K562 (cell line): ENCODE measurements at regions not wholly inside any gene's neighbourhood (a gene's known extent, or its start where the extent isn't known, plus 50 kb on each side); places are given as distances from the start of the nearest gene placed in this dataset.

Experiments
- ATAC-seq: fragments of 200-7000 bp; cut with Tn5 transposase; 3 replicates; pipeline ENCODE4 v1.9.1; 2020; ENCODE audit warnings: moderate library complexity
- BruUV-seq: library from RNA; stranded (reverse); fragments of 400-500 nt; replicated peaks from 2 replicates; lab custom pipeline; 2021; lab: Mats Ljungman, UMichigan
- CTCF ChIA-PET: fragments of 300-600 bp; formaldehyde crosslinking; extraction: SDS; loops from one replicate; lab custom pipeline; 2021; ENCODE audit warnings: low intra/inter-chr PET ratio; lab: Yijun Ruan, JAX
- POLR2A ChIA-PET: fragments of 300-600, 350-650 bp; sonication (Branson Sonifier 250); formaldehyde crosslinking; extraction: SDS; loops from one replicate; lab custom pipeline; 2021; ENCODE audit warnings: antibody characterized with exemption, inconsistent platforms; lab: Yijun Ruan, JAX
- DNase-seq, 4 experiments: peaks; one replicate each; pipeline versions ENCODE4 v3.0.0 to v3.0.0-alpha.2; 2011 to 2018; ENCODE audit warnings: low spot score in 3 of 4, mixed read lengths in 3 of 4; ENCODE audit errors: extremely low read depth in 1 of 4
- FAIRE-seq: peaks from 2 replicates; lab custom pipeline; 2011; peaks lifted over from hg19 to GRCh38; lab: Jason Lieb, UNC
- H2AFZ ChIP-seq: 2 replicates; pipeline ENCODE4 v1.6.0; 2011; ENCODE audit warnings: low read depth, low read length, control low read depth, inconsistent platforms
- H3K27ac ChIP-seq: fragments of 200-600 bp; 3 replicates; pipeline ENCODE4 v1.8.0; 2011; ENCODE audit warnings: low read depth, mild to moderate bottlenecking, control low read depth, inconsistent platforms, low read length, moderate library complexity, mixed read lengths; ENCODE audit errors: extremely low read depth
- H3K27me3 ChIP-seq, 2 experiments: fragments of 300-600 bp in 1 of 2; 2 replicates in 1 of 2; 3 replicates in 1 of 2; pipeline versions ENCODE4 v1.6.0 to v1.8.0; 2011; ENCODE audit warnings: inconsistent platforms in 2 of 2, low read length in 2 of 2, mild to moderate bottlenecking in 1 of 2, mixed read lengths in 1 of 2, moderate library complexity in 1 of 2; ENCODE audit not compliant: control insufficient read depth in 2 of 2, insufficient read depth in 2 of 2
- H3K36me3 ChIP-seq: fragments of 300-600 bp; 3 replicates; pipeline ENCODE4 v1.8.0; 2011; ENCODE audit warnings: mild to moderate bottlenecking, low read length, inconsistent platforms; ENCODE audit not compliant: control insufficient read depth, insufficient read depth
- H3K4me1 ChIP-seq, 2 experiments: fragments of 200-600 bp in 1 of 2; replicated peaks in 1 of 2; 2 replicates in 1 of 2; 3 replicates in 1 of 2; pipeline versions ENCODE4 v1.5.1 to v1.8.0; 2011; ENCODE audit warnings: inconsistent platforms in 2 of 2, low read length in 2 of 2, mild to moderate bottlenecking in 1 of 2, mixed read lengths in 1 of 2, moderate library complexity in 1 of 2; ENCODE audit not compliant: control insufficient read depth in 2 of 2, insufficient read depth in 2 of 2
- H3K4me2 ChIP-seq: 2 replicates; pipeline ENCODE4 v1.6.1; 2011; ENCODE audit warnings: low read length, control low read depth, inconsistent platforms, mixed read lengths; ENCODE audit not compliant: insufficient read depth
- H3K4me3 ChIP-seq: fragments of 200-600 bp; sonication (generic), shearing (Covaris generic); 2 replicates; pipeline ENCODE4 v1.5.1; 2016; ENCODE audit warnings: control low read depth, inconsistent platforms
- H3K79me2 ChIP-seq: fragments of 200-600 bp; 3 replicates; pipeline ENCODE4 v1.8.0; 2011; ENCODE audit warnings: low read length, inconsistent platforms; ENCODE audit not compliant: control insufficient read depth, insufficient read depth
- H3K9ac ChIP-seq, 2 experiments: 2 replicates each; pipeline versions ENCODE4 v1.6.0 to v1.6.1; 2011; ENCODE audit warnings: low read depth in 2 of 2, low read length in 2 of 2, control low read depth in 1 of 2, inconsistent platforms in 1 of 2, mild to moderate bottlenecking in 1 of 2, mixed read lengths in 1 of 2; ENCODE audit not compliant: insufficient read depth in 1 of 2
- H3K9me1 ChIP-seq: one replicate; pipeline ENCODE4 v1.6.0; 2011; ENCODE audit warnings: inconsistent platforms, mild to moderate bottlenecking, low read length, moderate library complexity; ENCODE audit not compliant: control insufficient read depth, insufficient read depth
- H3K9me3 ChIP-seq: replicated peaks from 2 replicates; pipeline ENCODE4 v1.5.1; 2011; ENCODE audit warnings: low read depth, low read length, inconsistent platforms; ENCODE audit not compliant: control insufficient read depth, insufficient read depth
- H4K20me1 ChIP-seq: replicated peaks from 2 replicates; pipeline ENCODE4 v1.6.1; 2011; ENCODE audit warnings: low read length, inconsistent platforms, mixed read lengths; ENCODE audit not compliant: control insufficient read depth, insufficient read depth
- C11orf30 ChIP-seq: fragments of 450-650 bp; IDR thresholded peaks from 2 replicates; pipeline ENCODE4 v1.6.1; 2016; ENCODE audit warnings: low read depth, mild to moderate bottlenecking
- SIX5 ChIP-seq, 2 experiments: IDR thresholded peaks; 2 replicates each; pipeline ENCODE4 v1.6.1; 2011; ENCODE audit warnings: low read length in 2 of 2, borderline replicate concordance in 1 of 2, low read depth in 1 of 2, mild to moderate bottlenecking in 1 of 2, moderate library complexity in 1 of 2; ENCODE audit not compliant: insufficient read depth in 1 of 2
- SP2 ChIP-seq: IDR thresholded peaks from 2 replicates; pipeline ENCODE4 v1.6.1; 2011; ENCODE audit warnings: mild to moderate bottlenecking, low read depth, low read length, moderate library complexity; ENCODE audit not compliant: poor library complexity, severe bottlenecking; ENCODE audit errors: extremely low read depth
- SRSF3 ChIP-seq: fragments of 200-400 bp; formaldehyde crosslinking; IDR thresholded peaks from 2 replicates; pipeline ENCODE4 v1.6.1; 2016; ENCODE audit warnings: mild to moderate bottlenecking, low read length, moderate library complexity; ENCODE audit not compliant: insufficient read depth
- TARDBP ChIP-seq: fragments of 450-650 bp; IDR thresholded peaks from 2 replicates; pipeline ENCODE4 v1.6.1; 2016
- TFAM ChIP-seq: fragments of 250-450 bp; sonication (Bioruptor Pico); conservative IDR thresholded peaks from 2 replicates; pipeline ENCODE4 v1.5.0; 2021; ENCODE audit warnings: mild to moderate bottlenecking, moderate library complexity
- ZNF143 ChIP-seq: sonication (generic); formaldehyde crosslinking; IDR thresholded peaks from 2 replicates; pipeline ENCODE4 v1.9.0; 2022; ENCODE audit warnings: mild to moderate bottlenecking, missing genetic modification reagents
- WGBS: fragments of 100-300 bp; shearing (Covaris generic); methylation state at CpG from one replicate; pipeline ENCODE4 v1.1.6; 2016; ENCODE audit warnings: low coverage, mixed read lengths; ENCODE audit not compliant: insufficient coverage; ENCODE audit errors: missing lambda C conversion rate; 5-methylcytosine and 5-hydroxymethylcytosine counted together
- in situ Hi-C: fragments of 300-500 bp; cut with MboI; formaldehyde crosslinking; loops from 4 replicates; pipeline ENCODE4 v1.15.0; 2018; ENCODE audit warnings: inconsistent platforms, mixed read lengths
- intact Hi-C: fragments of 100-400 bp; cut with micrococcal nuclease; formaldehyde crosslinking; loops from 2 replicates; pipeline ENCODE4 v1.14.2; 2022
- TF ChIP-seq, protein P1 (sequence below): fragments of 250-450 bp; sonication (Bioruptor Pico); IDR thresholded peaks from 2 replicates; pipeline ENCODE4 v1.4.0; 2020
- TF ChIP-seq, protein P2 (sequence below): fragments of 250-450 bp; sonication (Bioruptor Pico); IDR thresholded peaks from 2 replicates; pipeline ENCODE4 v1.4.0; 2020; ENCODE audit warnings: mild to moderate bottlenecking, moderate library complexity

DNA sequence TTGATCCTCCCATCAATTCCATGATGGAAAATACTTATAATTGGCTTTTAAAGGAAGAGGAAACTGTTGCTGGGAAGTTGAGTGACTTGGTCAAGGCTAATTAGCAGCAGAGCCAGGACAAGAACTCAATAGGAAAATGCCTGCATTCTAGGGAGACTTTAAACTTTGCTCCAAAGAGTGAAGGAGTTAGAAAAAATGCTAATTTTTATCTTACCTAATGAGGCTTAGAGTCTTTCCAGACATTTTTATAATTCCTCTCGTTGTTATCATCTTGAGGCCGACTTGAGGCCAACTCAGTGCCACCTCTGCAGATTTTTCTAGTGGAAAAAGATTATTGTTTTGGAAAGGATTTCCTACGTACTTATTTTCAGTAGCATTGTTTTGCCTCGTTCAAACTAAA, 344.6 kb downstream of the ETNK1 start (continued):
- TF ChIP-seq SIX5 (IDR thresholded peaks at IDR 0.05; ENCODE audit: borderline replicate concordance in 1 of 2, insufficient read depth in 1 of 2, low read depth in 1 of 2, low read length in 2 of 2) (no peak), TFAM (CRISPR knock-in tag) (no peak), ZNF143 (no peak), TARDBP (no peak)
- TF ChIP-seq, protein P1, sequence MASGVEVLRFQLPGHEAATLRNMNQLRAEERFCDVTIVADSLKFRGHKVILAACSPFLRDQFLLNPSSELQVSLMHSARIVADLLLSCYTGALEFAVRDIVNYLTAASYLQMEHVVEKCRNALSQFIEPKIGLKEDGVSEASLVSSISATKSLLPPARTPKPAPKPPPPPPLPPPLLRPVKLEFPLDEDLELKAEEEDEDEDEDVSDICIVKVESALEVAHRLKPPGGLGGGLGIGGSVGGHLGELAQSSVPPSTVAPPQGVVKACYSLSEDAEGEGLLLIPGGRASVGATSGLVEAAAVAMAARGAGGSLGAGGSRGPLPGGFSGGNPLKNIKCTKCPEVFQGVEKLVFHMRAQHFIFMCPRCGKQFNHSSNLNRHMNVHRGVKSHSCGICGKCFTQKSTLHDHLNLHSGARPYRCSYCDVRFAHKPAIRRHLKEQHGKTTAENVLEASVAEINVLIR (CRISPR knock-in tag), result no peak

DNA sequence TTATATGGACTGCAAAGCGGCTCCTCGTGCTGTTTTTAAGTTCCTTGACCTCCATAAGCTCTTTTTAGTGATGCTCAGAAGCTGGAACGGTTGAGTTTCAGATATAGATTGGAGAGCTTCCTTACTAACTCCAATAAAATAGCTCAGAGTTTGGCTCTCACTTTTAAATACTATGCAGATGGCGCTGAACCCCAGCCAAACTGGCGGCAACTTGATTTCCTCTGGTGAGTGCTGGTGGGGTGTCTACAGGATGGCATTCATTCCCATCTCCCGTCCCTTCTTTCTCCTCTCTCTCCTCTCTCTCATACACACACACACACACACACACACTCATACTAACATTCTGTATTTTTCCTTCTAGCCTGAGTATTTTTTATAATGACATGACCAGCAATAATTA, 346.3 kb downstream of the ETNK1 start:
- no TSS peak for BruUV-seq
- no peak overlapping the region for H3K4me3 ChIP-seq
- DNase-seq (no peak), ATAC-seq (no peak), FAIRE-seq (no peak)
- H3K36me3 ChIP-seq, result no peaks in the 10 kb centered on the region
- intact Hi-C loops, result no loop called here
- ChIA-PET CTCF (no interaction called here), POLR2A (no interaction called here)
- H4K20me1 ChIP-seq, result no peaks in the 10 kb centered on the region
- no peak for TF ChIP-seq SRSF3
- no peak for TF ChIP-seq C11orf30
- TF ChIP-seq SP2, result no peak
- TF ChIP-seq, protein P2, sequence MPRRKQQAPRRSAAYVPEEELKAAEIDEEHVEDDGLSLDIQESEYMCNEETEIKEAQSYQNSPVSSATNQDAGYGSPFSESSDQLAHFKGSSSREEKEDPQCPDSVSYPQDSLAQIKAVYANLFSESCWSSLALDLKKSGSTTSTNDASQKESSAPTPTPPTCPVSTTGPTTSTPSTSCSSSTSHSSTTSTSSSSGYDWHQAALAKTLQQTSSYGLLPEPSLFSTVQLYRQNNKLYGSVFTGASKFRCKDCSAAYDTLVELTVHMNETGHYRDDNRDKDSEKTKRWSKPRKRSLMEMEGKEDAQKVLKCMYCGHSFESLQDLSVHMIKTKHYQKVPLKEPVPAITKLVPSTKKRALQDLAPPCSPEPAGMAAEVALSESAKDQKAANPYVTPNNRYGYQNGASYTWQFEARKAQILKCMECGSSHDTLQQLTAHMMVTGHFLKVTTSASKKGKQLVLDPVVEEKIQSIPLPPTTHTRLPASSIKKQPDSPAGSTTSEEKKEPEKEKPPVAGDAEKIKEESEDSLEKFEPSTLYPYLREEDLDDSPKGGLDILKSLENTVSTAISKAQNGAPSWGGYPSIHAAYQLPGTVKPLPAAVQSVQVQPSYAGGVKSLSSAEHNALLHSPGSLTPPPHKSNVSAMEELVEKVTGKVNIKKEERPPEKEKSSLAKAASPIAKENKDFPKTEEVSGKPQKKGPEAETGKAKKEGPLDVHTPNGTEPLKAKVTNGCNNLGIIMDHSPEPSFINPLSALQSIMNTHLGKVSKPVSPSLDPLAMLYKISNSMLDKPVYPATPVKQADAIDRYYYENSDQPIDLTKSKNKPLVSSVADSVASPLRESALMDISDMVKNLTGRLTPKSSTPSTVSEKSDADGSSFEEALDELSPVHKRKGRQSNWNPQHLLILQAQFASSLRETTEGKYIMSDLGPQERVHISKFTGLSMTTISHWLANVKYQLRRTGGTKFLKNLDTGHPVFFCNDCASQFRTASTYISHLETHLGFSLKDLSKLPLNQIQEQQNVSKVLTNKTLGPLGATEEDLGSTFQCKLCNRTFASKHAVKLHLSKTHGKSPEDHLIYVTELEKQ (CRISPR knock-in tag), result no peak
- no peaks in the 10 kb centered on the region for H3K4me1 ChIP-seq
- WGBS, result 1% methylated on average over 6 of the region's 6 CpGs
- no peak overlapping the region for H2AFZ ChIP-seq
- H3K9me1 ChIP-seq, result no peaks in the 10 kb centered on the region
- H3K79me2 ChIP-seq, result no peaks in the 10 kb centered on the region
- no peak overlapping the region for H3K4me2 ChIP-seq
- H3K9ac ChIP-seq, result no peak overlapping the region
- in situ Hi-C loops, result no loop called here
- no peaks in the 10 kb centered on the region for H3K9me3 ChIP-seq
- H3K27ac ChIP-seq, result no peak overlapping the region
- H3K27me3 ChIP-seq, result no peaks in the 10 kb centered on the region
